Lower leg skin (tissue), 4 donors: ENCODE measurements at regions not wholly inside any gene's neighbourhood (a gene's known extent, or its start where the extent isn't known, plus 50 kb on each side); places are given as distances from the start of the nearest gene placed in this dataset.

Experiments
- DNase-seq, 2 donors: peaks; one replicate each; pipeline ENCODE4 v3.0.0-alpha.2; 2019; ENCODE audit warnings: low spot score in 2 of 2
- H3K4me3 ChIP-seq: fragments of 200-600 bp; sonication (generic); 2 replicates; pipeline ENCODE4 v1.5.1; 2017; ENCODE audit warnings: mild to moderate bottlenecking, low read depth; ENCODE audit not compliant: poor library complexity, severe bottlenecking
- CTCF ChIP-seq, 3 donors: fragments of 450-650 bp; IDR thresholded peaks; one replicate each; pipeline ENCODE4 v1.5.1; 2016; ENCODE audit warnings: antibody characterized with exemption in 3 of 3, mild to moderate bottlenecking in 3 of 3, moderate library complexity in 2 of 3
- POLR2A ChIP-seq, 2 donors: fragments of 450-650 bp; IDR thresholded peaks; one replicate each; pipeline ENCODE4 v1.6.1; 2016 to 2017; ENCODE audit warnings: antibody characterized with exemption in 2 of 2, mild to moderate bottlenecking in 1 of 2, moderate library complexity in 1 of 2
- WGBS, 2 donors: methylation state at CpG; one replicate each; pipeline ENCODE4 v1.1.5; 2018; 5-methylcytosine and 5-hydroxymethylcytosine counted together
- intact Hi-C: fragments of 100-400 bp; cut with DNase I; formaldehyde crosslinking; loops from one replicate; pipeline ENCODE4 v1.15.0; 2023; ENCODE audit warnings: low total_unique reads

DNA sequence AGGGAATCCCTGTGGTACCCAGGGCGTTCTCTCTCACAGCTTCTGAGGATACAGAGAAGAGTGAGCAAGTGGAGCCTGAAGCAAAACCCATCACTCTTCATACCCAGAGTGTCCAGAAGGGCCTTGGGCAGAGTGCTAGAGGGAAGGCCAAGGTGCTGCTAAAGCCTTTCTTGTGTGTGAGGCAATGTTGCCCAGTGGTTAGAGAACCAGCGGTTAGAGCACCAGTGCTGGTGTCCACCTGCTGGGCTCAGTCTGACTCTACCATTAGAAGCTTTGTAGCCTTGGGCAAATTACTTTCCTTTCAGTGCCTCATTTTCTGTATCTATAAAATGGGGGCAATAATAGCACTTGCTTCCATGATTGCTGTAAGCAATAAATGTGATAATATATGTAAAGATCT is 210.5 kb upstream of the SKOR2 start:
- intact Hi-C loops = no loop called here
- H3K4me3 ChIP-seq = no peak overlapping the region
- 80 to 94% methylated on average over 2 of the region's 2 CpGs for WGBS, 2 donors
- DNase-seq = peak in 1 of 2 donors; percentile 29
- TF ChIP-seq CTCF (IDR thresholded peaks at IDR 0.05) = no peak

GRCh38 chr18:47461406-47461948 is 210.0 kb upstream of the SKOR2 start:
- TF ChIP-seq POLR2A (IDR thresholded peaks at IDR 0.05) (no peak), CTCF (IDR thresholded peaks at IDR 0.05) (no peak)
- no peak overlapping the region for H3K4me3 ChIP-seq
- intact Hi-C loops = no loop called here
- WGBS, 2 donors = 61 to 65% methylated on average over 6 of the region's 6 CpGs
- peak in 1 of 2 donors; percentile 18 for DNase-seq

- DNase-seq = no peak
- intact Hi-C loops = no loop called here
- no peak for TF ChIP-seq POLR2A (IDR thresholded peaks at IDR 0.05)
- TF ChIP-seq CTCF (IDR thresholded peaks at IDR 0.05) = no peak
These were observed 207.0 kb upstream of the SKOR2 start for GRCh38 chr18:47458483-47458882.

DNA sequence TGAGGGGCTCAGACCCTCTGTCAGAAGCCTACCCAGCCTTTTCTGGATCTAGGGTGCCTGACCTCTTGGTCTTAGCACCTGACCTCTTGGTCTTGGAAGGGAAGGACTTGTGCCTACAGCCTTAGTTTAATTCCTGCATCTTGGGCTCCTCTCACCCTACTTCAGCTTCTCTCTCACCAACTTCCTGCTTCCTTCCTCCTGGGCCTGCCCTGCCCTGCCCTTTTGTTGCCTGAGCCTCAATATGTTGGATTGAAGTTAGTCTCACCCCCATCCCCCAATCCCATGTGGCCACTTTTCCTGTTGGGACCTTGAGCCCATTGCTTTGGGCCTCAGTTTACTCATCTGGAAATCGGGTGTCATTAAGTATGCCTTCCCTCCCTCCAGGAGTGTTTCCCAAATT is 206.2 kb upstream of the SKOR2 start:
- peak in 1 of 2 donors; percentile 21 for DNase-seq
- intact Hi-C loops = no loop called here
- H3K4me3 ChIP-seq = no peak overlapping the region
- WGBS, 2 donors = 61 to 68% methylated on average over 1 of the region's 1 CpG
- TF ChIP-seq CTCF (IDR thresholded peaks at IDR 0.05) (no peak), POLR2A (IDR thresholded peaks at IDR 0.05) (no peak)

More at GRCh38 chr18:47458483-47458882, 207.0 kb upstream of the SKOR2 start:
- H3K4me3 ChIP-seq = no peak overlapping the region

DNA sequence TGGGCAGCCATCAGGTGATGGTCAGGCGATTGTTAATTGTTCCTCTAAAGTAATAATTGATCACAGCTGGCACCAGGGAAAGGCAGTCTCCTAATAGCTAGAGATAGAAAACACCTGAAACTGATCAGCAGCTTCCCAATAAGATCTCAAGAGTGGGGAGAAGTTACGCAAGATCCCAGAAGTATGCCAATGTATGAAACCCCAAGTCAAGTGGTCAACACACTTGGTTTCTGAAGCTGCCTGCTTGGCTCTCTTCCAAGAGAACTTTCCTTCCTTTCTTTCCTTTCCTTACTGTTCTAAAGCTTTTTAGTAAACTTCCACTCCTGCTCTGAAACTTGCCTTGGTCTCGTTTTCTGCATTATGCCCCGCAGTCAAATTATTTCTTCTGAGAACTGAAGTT is 201.6 kb upstream of the SKOR2 start:
- peak in 1 of 2 donors; percentile 7 for DNase-seq
- intact Hi-C loops = no loop called here
- TF ChIP-seq POLR2A (IDR thresholded peaks at IDR 0.05) = no peak
- TF ChIP-seq CTCF (IDR thresholded peaks at IDR 0.05) = no peak
- 80 to 81% methylated on average over 4 of the region's 4 CpGs for WGBS, 2 donors
- H3K4me3 ChIP-seq = no peak overlapping the region

- 92 to 94% methylated on average over 6 of the region's 6 CpGs for WGBS, 2 donors
- no peak overlapping the region for H3K4me3 ChIP-seq
- intact Hi-C loops = no loop called here
- DNase-seq = peak in 1 of 2 donors; percentile 77
- TF ChIP-seq POLR2A (IDR thresholded peaks at IDR 0.05) (no peak), CTCF (IDR thresholded peaks at IDR 0.05) (no peak)
These were observed 197.5 kb upstream of the SKOR2 start for GRCh38 chr18:47448956-47449355.
